ENCODE measurements at regions not wholly inside any gene's neighbourhood (a gene's known extent, or its start where the extent isn't known, plus 50 kb on each side); places are given as distances from the start of the nearest gene placed in this dataset.
A peak's percentile ranks its signal among the peaks of the same experiment; 100 is the strongest.

DNA sequence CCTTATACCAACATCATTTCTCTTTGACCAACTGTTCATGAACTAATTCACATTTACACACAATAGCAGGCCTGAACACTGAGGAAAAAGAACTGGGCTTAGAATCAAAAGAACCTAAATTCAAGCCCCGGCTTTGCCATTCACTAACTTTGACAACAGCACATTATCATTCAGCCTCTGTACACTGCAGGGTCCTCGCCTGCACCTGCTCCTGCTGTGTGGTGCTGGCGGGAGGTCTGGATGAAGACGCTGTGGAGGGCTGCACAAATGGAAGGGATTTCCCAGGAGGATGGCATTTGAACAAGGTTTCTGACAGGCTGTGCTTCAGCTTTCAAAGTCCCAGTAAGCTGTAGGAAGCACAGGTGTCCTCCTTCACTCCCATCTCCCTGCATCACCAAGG is 151.2 kb downstream of the ZDHHC21 start:
- Histone ChIP-seq H3K27me3 (no peaks in the 10 kb centered on the region), H3K27ac (no peak overlapping the region), H3K4me3 (no peak overlapping the region), H3K36me3 (no peaks in the 10 kb centered on the region), H3K9me3 (no peaks in the 10 kb centered on the region), H3K4me1 (no peaks in the 10 kb centered on the region)
- intact Hi-C loops (cut with DNase I; ENCODE audit: low total_unique reads) = no loop called here
- ATAC-seq = no peak
- no peak for DNase-seq
- in situ Hi-C loops (cut with MboI; ENCODE audit: low sequenced_read_pairs in 4 of 4) = no loop called here
- no peak for TF ChIP-seq POLR2A (IDR thresholded peaks at IDR 0.05)
- TF ChIP-seq, protein P1, sequence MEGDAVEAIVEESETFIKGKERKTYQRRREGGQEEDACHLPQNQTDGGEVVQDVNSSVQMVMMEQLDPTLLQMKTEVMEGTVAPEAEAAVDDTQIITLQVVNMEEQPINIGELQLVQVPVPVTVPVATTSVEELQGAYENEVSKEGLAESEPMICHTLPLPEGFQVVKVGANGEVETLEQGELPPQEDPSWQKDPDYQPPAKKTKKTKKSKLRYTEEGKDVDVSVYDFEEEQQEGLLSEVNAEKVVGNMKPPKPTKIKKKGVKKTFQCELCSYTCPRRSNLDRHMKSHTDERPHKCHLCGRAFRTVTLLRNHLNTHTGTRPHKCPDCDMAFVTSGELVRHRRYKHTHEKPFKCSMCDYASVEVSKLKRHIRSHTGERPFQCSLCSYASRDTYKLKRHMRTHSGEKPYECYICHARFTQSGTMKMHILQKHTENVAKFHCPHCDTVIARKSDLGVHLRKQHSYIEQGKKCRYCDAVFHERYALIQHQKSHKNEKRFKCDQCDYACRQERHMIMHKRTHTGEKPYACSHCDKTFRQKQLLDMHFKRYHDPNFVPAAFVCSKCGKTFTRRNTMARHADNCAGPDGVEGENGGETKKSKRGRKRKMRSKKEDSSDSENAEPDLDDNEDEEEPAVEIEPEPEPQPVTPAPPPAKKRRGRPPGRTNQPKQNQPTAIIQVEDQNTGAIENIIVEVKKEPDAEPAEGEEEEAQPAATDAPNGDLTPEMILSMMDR (IDR thresholded peaks at IDR 0.05 in 4 of 5, conservative IDR thresholded peaks at IDR 0.05 in 1 of 5) = no peak

DNA sequence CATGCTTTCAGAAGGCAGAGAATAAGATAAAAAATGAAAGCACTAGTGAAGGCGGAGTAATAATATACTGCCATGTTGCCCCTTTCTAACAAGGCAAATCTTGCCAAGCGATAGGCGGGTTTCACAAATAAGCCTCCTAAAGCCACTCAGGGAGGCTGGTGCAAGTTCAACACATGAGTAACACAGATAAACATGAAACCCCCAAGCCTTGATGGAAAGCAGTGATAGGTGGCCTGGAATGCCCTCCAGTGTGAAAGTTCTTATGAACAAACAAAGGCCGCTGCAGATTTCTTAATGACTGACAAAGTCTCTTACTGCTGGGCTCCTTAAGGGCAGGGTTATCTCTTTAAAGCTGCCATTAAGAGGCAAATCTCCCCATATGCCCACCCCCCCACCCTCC is 154.7 kb downstream of the ZDHHC21 start:
- Histone ChIP-seq H3K9me3 (no peaks in the 10 kb centered on the region), H3K4me3 (no peak overlapping the region), H3K27me3 (no peaks in the 10 kb centered on the region), H3K4me1 (peaks cover 0 to 11% of the 10 kb centered on the region in 2 donors), H3K27ac (no peak overlapping the region), H3K36me3 (no peaks in the 10 kb centered on the region)
- ATAC-seq (no peak), DNase-seq (no peak)
- TF ChIP-seq, protein P1 (IDR thresholded peaks at IDR 0.05 in 4 of 5, conservative IDR thresholded peaks at IDR 0.05 in 1 of 5) = no peak
- TF ChIP-seq POLR2A (IDR thresholded peaks at IDR 0.05) = no peak
- intact Hi-C loops (cut with DNase I; ENCODE audit: low total_unique reads) = no loop called here
- in situ Hi-C loops (cut with MboI; ENCODE audit: low sequenced_read_pairs in 4 of 4) = no loop called here

DNA sequence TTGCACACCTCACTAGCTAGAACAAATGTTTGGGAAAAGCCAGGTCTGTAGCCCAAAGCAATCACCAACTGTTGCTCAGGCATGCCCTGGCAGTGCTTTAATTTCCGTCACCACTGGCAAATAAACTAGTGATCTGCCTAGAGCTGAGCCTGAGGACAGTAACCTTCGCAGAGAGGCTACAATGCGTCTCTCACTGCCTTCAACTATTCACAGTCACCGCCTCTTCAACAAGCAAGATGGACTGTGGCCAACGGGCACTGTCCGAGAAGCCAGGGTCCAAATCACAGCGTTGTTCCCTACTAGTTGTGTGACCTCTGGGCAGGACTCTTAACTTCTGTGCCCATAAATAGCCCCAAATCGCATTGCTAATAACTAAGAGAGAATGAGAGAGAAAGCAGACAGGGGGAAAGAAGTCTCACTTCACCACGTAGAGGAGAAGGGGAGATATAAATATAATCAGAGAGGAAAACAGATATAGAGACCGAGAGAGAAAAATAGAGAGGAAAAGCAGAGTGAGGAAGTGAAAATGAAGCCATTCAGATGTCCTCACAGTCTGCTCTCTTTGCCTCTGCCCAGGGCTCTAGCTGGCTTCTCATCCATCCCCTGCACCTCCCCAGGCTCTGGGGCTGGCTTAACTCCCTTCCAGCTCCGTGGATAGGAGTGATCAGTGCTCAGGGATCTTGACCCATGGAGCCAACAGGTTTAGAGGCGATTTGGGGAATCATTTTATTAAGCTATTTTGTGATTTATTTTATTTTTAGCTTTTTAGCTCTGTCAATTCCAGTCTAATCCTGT is 157.9 kb downstream of the ZDHHC21 start:
- TF ChIP-seq POLR2A (IDR thresholded peaks at IDR 0.05) = no peak
- TF ChIP-seq, protein P1 (IDR thresholded peaks at IDR 0.05 in 4 of 5, conservative IDR thresholded peaks at IDR 0.05 in 1 of 5) = no peak
- intact Hi-C loops (cut with DNase I; ENCODE audit: low total_unique reads) = no loop called here
- Histone ChIP-seq H3K4me1 (peaks cover 0 to 11% of the 10 kb centered on the region in 2 donors), H3K36me3 (no peaks in the 10 kb centered on the region), H3K27me3 (no peaks in the 10 kb centered on the region), H3K27ac (no peak overlapping the region), H3K4me3 (peak overlapping the region in 3 of 4 donors; percentile 22 to 48 (median 25)), H3K9me3 (no peaks in the 10 kb centered on the region)
- no peak for DNase-seq
- ATAC-seq = peak in 1 of 2 donors; percentile 46
- in situ Hi-C loops (cut with MboI; ENCODE audit: low sequenced_read_pairs in 4 of 4) = no loop called here

DNA sequence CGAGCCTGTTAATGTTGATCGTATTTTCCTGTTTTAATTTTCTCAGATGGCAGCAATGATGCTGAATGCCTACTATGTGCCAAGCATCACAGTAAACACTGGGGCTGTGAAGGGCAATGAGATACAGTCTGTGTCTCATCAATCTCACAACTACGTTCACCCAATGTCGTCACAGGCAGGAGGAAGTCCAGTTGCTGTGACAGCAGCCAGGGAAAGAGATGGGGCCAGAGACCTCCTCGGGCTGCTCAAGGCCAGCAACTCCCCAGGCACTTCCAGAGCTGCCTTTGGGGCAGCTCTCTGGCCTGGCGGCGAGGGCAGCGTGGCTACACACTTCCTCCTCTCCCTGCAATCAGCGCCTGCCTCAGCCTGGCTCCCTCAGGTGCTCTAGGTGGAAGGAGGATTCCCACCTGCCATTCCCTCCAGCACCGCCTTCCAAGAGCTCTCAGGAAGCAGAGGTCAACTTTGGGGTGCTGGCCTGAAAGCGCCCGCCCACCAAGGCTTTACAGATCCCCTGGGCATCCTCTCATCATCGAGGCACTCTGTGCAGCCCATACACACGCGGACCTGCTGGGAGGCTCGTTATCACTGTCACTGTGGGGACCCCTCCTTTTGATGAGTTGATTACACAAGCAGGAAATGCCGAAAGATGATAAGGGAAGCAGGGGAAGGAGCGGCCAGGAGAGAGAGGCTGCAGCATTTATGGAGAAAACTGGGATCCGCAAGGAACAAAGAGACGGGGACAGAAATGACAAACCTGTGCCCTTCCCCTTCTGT is 159.2 kb downstream of the ZDHHC21 start:
- H3K27ac ChIP-seq = no peak overlapping the region
- H3K4me1 ChIP-seq = peaks cover 2 to 11% of the 10 kb centered on the region in 2 donors
- no peak for TF ChIP-seq POLR2A (IDR thresholded peaks at IDR 0.05)
- TF ChIP-seq, protein P1 (IDR thresholded peaks at IDR 0.05 in 4 of 5, conservative IDR thresholded peaks at IDR 0.05 in 1 of 5) = no peak
- no peaks in the 10 kb centered on the region for H3K9me3 ChIP-seq
- ATAC-seq = no peak
- H3K36me3 ChIP-seq = no peaks in the 10 kb centered on the region
- intact Hi-C loops (cut with DNase I; ENCODE audit: low total_unique reads) = no loop called here
- in situ Hi-C loops (cut with MboI; ENCODE audit: low sequenced_read_pairs in 4 of 4) = no loop called here
- no peak for DNase-seq
- H3K27me3 ChIP-seq = no peaks in the 10 kb centered on the region
- H3K4me3 ChIP-seq = no peak overlapping the region

Data from gastrocnemius medialis (tissue), 4 donors.